SK-N-SH treated with all-trans-retinoic acid at 6 μM for 48 hours (cell line): ENCODE measurements at regions not wholly inside any gene's neighbourhood (a gene's known extent, or its start where the extent isn't known, plus 50 kb on each side); places are given as distances from the start of the nearest gene placed in this dataset.

Experiments used
- ATAC-seq: fragments of 200-7000 bp; cut with Tn5 transposase; 3 replicates; pipeline ENCODE4 v1.9.1; 2020; ENCODE audit warnings: mild to moderate bottlenecking, moderate library complexity
- ARNTL ChIP-seq: fragments of 450-650 bp; formaldehyde crosslinking; IDR thresholded peaks from 2 replicates; pipeline ENCODE4 v1.5.0; 2020; ENCODE audit warnings: low read depth, mild to moderate bottlenecking, moderate library complexity, borderline replicate concordance
- CSDC2 ChIP-seq: fragments of 250-450 bp; sonication (Bioruptor Pico); IDR thresholded peaks from 2 replicates; pipeline ENCODE4 v1.5.0; 2020; ENCODE audit warnings: mild to moderate bottlenecking, moderate library complexity
- ESRRG ChIP-seq: fragments of 250-450 bp; sonication (Bioruptor Pico); IDR thresholded peaks from 2 replicates; pipeline ENCODE4 v1.6.1; 2021; ENCODE audit warnings: mild to moderate bottlenecking
- GLIS3 ChIP-seq: fragments of 250-450 bp; sonication (Bioruptor Pico); IDR thresholded peaks from 2 replicates; pipeline ENCODE4 v1.5.0; 2020; ENCODE audit warnings: mild to moderate bottlenecking, moderate library complexity
- ISL1 ChIP-seq: fragments of 250-450 bp; sonication (Bioruptor Pico); IDR thresholded peaks from 2 replicates; pipeline ENCODE4 v2.1.2; 2022; ENCODE audit warnings: mild to moderate bottlenecking, moderate library complexity
- OSR1 ChIP-seq: fragments of 250-450 bp; sonication (Bioruptor Pico); IDR thresholded peaks from 2 replicates; pipeline ENCODE4 v1.8.0; 2022; ENCODE audit warnings: moderate library complexity, mild to moderate bottlenecking, inconsistent platforms
- PPARA ChIP-seq: fragments of 250-450 bp; sonication (Bioruptor Pico); IDR thresholded peaks from 2 replicates; pipeline ENCODE4 v1.5.0; 2020; ENCODE audit warnings: mild to moderate bottlenecking, borderline replicate concordance
- SNAI2 ChIP-seq: fragments of 250-450 bp; sonication (Bioruptor Pico); IDR thresholded peaks from 2 replicates; pipeline ENCODE4 v1.5.0; 2020; ENCODE audit warnings: mild to moderate bottlenecking, moderate library complexity
- TCF4 ChIP-seq: fragments of 250-450 bp; sonication (Bioruptor Pico); IDR thresholded peaks from 2 replicates; pipeline ENCODE4 v1.8.0; 2021; ENCODE audit warnings: mild to moderate bottlenecking, moderate library complexity, borderline replicate concordance
- TOX ChIP-seq: fragments of 250-450 bp; sonication (Bioruptor Pico); IDR thresholded peaks from 2 replicates; pipeline ENCODE4 v1.8.0; 2021; ENCODE audit warnings: mild to moderate bottlenecking, moderate library complexity, borderline replicate concordance
- ZC3H10 ChIP-seq: fragments of 250-450 bp; sonication (Bioruptor Pico); IDR thresholded peaks from 2 replicates; pipeline ENCODE4 v1.5.1; 2021; ENCODE audit warnings: mild to moderate bottlenecking, moderate library complexity
- ZFP3 ChIP-seq: fragments of 250-450 bp; sonication (Bioruptor Pico); IDR thresholded peaks from 2 replicates; pipeline ENCODE4 v1.5.0; 2020; ENCODE audit warnings: mild to moderate bottlenecking, moderate library complexity
- ZNF565 ChIP-seq: fragments of 450-650 bp; formaldehyde crosslinking; conservative IDR thresholded peaks from 2 replicates; pipeline ENCODE4 v1.5.0; 2020; ENCODE audit warnings: low read depth, mild to moderate bottlenecking, moderate library complexity
- ZNF70 ChIP-seq: fragments of 450-650 bp; formaldehyde crosslinking; IDR thresholded peaks from 2 replicates; pipeline ENCODE4 v1.5.0; 2020; ENCODE audit warnings: mild to moderate bottlenecking, moderate library complexity
- ZNF8 ChIP-seq: fragments of 450-650 bp; formaldehyde crosslinking; IDR thresholded peaks from 2 replicates; pipeline ENCODE4 v1.5.0; 2020; ENCODE audit warnings: mild to moderate bottlenecking, moderate library complexity
- TF ChIP-seq, protein P1 (sequence below): fragments of 250-450 bp; sonication (Bioruptor Pico); IDR thresholded peaks from 2 replicates; pipeline ENCODE4 v1.5.0; 2020; ENCODE audit warnings: mild to moderate bottlenecking, moderate library complexity
- TF ChIP-seq, protein P2 (sequence below): fragments of 250-450 bp; sonication (Bioruptor Pico); IDR thresholded peaks from 2 replicates; pipeline ENCODE4 v1.8.0; 2020; ENCODE audit warnings: mild to moderate bottlenecking, moderate library complexity, borderline replicate concordance
- TF ChIP-seq, protein P3 (sequence below): fragments of 250-450 bp; sonication (Bioruptor Pico); IDR thresholded peaks from 2 replicates; pipeline ENCODE4 v1.5.1; 2021; ENCODE audit warnings: mild to moderate bottlenecking, moderate library complexity
- TF ChIP-seq, protein P4 (sequence below): fragments of 250-450 bp; sonication (Bioruptor Pico); IDR thresholded peaks from 2 replicates; pipeline ENCODE4 v1.8.0; 2021; ENCODE audit warnings: low read depth, mild to moderate bottlenecking, moderate library complexity, borderline replicate concordance
- TF ChIP-seq, protein P5 (sequence below): fragments of 250-450 bp; sonication (Bioruptor Pico); IDR thresholded peaks from 2 replicates; pipeline ENCODE4 v1.5.1; 2020; ENCODE audit warnings: low read depth, mild to moderate bottlenecking, moderate library complexity

DNA sequence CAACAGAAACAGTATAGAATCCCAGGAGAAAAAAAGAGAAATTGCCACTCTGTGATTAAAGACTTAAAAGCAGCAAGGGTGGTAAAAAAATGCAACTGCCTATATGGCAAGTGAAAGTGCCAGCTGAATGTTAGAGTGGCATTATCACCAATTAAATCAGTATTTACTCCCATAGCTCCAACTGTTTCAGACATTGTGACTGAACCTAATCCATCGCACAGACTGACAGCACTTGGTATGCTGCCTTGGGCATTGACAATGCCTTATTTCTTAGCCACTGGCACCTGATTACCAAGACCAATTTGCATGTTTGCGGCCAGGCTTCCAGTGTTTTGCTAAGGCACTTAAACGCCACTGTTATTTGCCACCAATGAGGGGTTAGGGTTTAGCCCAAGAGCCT lies 201.9 kb upstream of the NECTIN3 start:
- ATAC-seq = no peak
- TF ChIP-seq TCF4 (CRISPR knock-in tag) (no peak), PPARA (CRISPR knock-in tag) (no peak), CSDC2 (no peak), ZNF70 (CRISPR knock-in tag) (no peak), ZNF8 (no peak), ARNTL (CRISPR knock-in tag) (no peak), ZNF565 (CRISPR knock-in tag) (no peak), OSR1 (no peak), ZFP3 (CRISPR knock-in tag) (no peak), ZC3H10 (CRISPR knock-in tag) (no peak), SNAI2 (CRISPR knock-in tag) (no peak), ESRRG (CRISPR knock-in tag) (no peak), ISL1 (CRISPR knock-in tag) (no peak), GLIS3 (CRISPR knock-in tag) (no peak), TOX (CRISPR knock-in tag) (no peak)
- TF ChIP-seq, protein P1, sequence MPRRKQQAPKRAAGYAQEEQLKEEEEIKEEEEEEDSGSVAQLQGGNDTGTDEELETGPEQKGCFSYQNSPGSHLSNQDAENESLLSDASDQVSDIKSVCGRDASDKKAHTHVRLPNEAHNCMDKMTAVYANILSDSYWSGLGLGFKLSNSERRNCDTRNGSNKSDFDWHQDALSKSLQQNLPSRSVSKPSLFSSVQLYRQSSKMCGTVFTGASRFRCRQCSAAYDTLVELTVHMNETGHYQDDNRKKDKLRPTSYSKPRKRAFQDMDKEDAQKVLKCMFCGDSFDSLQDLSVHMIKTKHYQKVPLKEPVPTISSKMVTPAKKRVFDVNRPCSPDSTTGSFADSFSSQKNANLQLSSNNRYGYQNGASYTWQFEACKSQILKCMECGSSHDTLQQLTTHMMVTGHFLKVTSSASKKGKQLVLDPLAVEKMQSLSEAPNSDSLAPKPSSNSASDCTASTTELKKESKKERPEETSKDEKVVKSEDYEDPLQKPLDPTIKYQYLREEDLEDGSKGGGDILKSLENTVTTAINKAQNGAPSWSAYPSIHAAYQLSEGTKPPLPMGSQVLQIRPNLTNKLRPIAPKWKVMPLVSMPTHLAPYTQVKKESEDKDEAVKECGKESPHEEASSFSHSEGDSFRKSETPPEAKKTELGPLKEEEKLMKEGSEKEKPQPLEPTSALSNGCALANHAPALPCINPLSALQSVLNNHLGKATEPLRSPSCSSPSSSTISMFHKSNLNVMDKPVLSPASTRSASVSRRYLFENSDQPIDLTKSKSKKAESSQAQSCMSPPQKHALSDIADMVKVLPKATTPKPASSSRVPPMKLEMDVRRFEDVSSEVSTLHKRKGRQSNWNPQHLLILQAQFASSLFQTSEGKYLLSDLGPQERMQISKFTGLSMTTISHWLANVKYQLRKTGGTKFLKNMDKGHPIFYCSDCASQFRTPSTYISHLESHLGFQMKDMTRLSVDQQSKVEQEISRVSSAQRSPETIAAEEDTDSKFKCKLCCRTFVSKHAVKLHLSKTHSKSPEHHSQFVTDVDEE (CRISPR knock-in tag) = no peak
- TF ChIP-seq, protein P2, sequence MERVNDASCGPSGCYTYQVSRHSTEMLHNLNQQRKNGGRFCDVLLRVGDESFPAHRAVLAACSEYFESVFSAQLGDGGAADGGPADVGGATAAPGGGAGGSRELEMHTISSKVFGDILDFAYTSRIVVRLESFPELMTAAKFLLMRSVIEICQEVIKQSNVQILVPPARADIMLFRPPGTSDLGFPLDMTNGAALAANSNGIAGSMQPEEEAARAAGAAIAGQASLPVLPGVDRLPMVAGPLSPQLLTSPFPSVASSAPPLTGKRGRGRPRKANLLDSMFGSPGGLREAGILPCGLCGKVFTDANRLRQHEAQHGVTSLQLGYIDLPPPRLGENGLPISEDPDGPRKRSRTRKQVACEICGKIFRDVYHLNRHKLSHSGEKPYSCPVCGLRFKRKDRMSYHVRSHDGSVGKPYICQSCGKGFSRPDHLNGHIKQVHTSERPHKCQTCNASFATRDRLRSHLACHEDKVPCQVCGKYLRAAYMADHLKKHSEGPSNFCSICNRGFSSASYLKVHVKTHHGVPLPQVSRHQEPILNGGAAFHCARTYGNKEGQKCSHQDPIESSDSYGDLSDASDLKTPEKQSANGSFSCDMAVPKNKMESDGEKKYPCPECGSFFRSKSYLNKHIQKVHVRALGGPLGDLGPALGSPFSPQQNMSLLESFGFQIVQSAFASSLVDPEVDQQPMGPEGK (CRISPR knock-in tag) = no peak
- TF ChIP-seq, protein P3, sequence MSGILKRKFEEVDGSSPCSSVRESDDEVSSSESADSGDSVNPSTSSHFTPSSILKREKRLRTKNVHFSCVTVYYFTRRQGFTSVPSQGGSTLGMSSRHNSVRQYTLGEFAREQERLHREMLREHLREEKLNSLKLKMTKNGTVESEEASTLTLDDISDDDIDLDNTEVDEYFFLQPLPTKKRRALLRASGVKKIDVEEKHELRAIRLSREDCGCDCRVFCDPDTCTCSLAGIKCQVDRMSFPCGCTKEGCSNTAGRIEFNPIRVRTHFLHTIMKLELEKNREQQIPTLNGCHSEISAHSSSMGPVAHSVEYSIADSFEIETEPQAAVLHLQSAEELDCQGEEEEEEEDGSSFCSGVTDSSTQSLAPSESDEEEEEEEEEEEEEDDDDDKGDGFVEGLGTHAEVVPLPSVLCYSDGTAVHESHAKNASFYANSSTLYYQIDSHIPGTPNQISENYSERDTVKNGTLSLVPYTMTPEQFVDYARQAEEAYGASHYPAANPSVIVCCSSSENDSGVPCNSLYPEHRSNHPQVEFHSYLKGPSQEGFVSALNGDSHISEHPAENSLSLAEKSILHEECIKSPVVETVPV = no peak
- TF ChIP-seq, protein P4, sequence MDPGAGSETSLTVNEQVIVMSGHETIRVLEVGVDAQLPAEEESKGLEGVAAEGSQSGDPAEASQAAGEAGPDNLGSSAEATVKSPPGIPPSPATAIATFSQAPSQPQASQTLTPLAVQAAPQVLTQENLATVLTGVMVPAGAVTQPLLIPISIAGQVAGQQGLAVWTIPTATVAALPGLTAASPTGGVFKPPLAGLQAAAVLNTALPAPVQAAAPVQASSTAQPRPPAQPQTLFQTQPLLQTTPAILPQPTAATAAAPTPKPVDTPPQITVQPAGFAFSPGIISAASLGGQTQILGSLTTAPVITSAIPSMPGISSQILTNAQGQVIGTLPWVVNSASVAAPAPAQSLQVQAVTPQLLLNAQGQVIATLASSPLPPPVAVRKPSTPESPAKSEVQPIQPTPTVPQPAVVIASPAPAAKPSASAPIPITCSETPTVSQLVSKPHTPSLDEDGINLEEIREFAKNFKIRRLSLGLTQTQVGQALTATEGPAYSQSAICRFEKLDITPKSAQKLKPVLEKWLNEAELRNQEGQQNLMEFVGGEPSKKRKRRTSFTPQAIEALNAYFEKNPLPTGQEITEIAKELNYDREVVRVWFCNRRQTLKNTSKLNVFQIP (CRISPR knock-in tag) = no peak

DNA sequence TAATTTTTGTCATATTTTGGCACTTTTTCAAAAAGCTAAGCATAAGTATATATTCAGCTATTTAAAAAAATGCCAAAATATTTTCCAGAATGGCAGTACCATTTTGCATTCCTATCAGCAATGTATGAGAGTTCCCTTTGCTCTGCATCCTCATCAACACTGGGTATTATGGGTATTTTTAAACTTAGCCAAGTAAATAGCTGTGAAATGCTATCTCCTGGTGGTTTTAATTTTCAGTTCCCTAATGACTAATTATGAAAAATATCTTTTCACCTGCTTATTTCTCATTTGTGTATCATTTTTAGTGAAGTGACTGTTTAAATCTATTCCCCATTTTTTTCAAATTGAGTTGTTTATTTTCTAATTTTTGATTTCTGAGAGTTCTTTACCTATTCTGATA lies 199.7 kb upstream of the NECTIN3 start:
- ATAC-seq = no peak
- no peak for TF ChIP-seq ZNF8
- TF ChIP-seq OSR1 = no peak
- TF ChIP-seq TCF4 (CRISPR knock-in tag) = no peak
- TF ChIP-seq, protein P1 (CRISPR knock-in tag) = no peak
- TF ChIP-seq, protein P4 (CRISPR knock-in tag) = no peak
- TF ChIP-seq ZFP3 (CRISPR knock-in tag) = no peak
- TF ChIP-seq, protein P2 (CRISPR knock-in tag) = no peak
- TF ChIP-seq ZNF70 (CRISPR knock-in tag) = no peak
- no peak for TF ChIP-seq CSDC2
- no peak for TF ChIP-seq ESRRG (CRISPR knock-in tag)
- TF ChIP-seq TOX (CRISPR knock-in tag) = no peak
- TF ChIP-seq, protein P3 = no peak
- TF ChIP-seq PPARA (CRISPR knock-in tag) = no peak
- no peak for TF ChIP-seq ZC3H10 (CRISPR knock-in tag)
- TF ChIP-seq GLIS3 (CRISPR knock-in tag) = no peak
- no peak for TF ChIP-seq ARNTL (CRISPR knock-in tag)
- no peak for TF ChIP-seq ISL1 (CRISPR knock-in tag)
- TF ChIP-seq, protein P5, sequence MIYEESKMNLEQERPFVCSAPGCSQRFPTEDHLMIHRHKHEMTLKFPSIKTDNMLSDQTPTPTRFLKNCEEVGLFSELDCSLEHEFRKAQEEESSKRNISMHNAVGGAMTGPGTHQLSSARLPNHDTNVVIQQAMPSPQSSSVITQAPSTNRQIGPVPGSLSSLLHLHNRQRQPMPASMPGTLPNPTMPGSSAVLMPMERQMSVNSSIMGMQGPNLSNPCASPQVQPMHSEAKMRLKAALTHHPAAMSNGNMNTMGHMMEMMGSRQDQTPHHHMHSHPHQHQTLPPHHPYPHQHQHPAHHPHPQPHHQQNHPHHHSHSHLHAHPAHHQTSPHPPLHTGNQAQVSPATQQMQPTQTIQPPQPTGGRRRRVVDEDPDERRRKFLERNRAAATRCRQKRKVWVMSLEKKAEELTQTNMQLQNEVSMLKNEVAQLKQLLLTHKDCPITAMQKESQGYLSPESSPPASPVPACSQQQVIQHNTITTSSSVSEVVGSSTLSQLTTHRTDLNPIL (CRISPR knock-in tag) = no peak
